PFSK-1 (cell line): ENCODE measurements at regions not wholly inside any gene's neighbourhood (a gene's known extent, or its start where the extent isn't known, plus 50 kb on each side); places are given as distances from the start of the nearest gene placed in this dataset.

Experiments used
- FOXP2 ChIP-seq: optimal IDR thresholded peaks from 2 replicates; pipeline ENCODE3; 2011; ENCODE audit warnings: borderline replicate concordance, control low read depth, inconsistent platforms; ENCODE audit not compliant: insufficient read depth; ENCODE audit errors: extremely low read length, extremely low read depth
- POLR2AphosphoS5 ChIP-seq: IDR thresholded peaks from 2 replicates; pipeline ENCODE4 v1.6.1; 2012; ENCODE audit warnings: low read depth, mild to moderate bottlenecking, control low read depth, low read length, moderate library complexity
- SIN3A ChIP-seq: IDR thresholded peaks from 2 replicates; pipeline ENCODE4 v1.6.1; 2012; ENCODE audit warnings: mild to moderate bottlenecking, low read length, moderate library complexity, borderline replicate concordance; ENCODE audit not compliant: insufficient read depth
- TAF1 ChIP-seq: IDR thresholded peaks from 2 replicates; pipeline ENCODE4 v1.6.1; 2012; ENCODE audit warnings: low read length, control low read depth, borderline replicate concordance; ENCODE audit not compliant: insufficient read depth
- TF ChIP-seq, protein P1 (sequence below), 2 experiments: IDR thresholded peaks; 2 replicates each; pipeline versions ENCODE4 v1.6.1 to v1.8.0; 2011 to 2012; ENCODE audit warnings: low read depth in 2 of 2, low read length in 2 of 2, control low read depth in 1 of 2, inconsistent platforms in 1 of 2, mild to moderate bottlenecking in 1 of 2, moderate library complexity in 1 of 2; ENCODE audit not compliant: insufficient read depth in 1 of 2

DNA sequence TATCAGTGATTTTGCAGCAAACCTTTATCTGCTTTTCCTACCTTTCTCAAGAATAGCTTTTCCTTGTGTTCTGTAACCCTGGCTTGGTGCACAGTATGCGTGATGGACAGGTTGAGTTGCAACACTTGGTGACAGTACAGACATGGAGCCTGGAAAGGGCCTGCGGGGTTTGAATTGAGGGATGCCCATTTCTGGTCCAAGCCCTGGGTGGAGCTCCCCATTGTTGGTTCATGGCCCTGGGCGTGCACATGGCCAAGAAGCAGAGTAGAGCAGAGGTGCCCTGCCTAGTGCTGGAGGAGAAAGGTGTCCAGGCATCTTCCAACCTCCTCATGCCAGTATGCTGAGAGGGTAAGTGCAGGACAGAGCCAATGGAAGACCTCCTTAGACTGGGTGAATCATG is 106.6 kb upstream of the MKLN1 start:
- TF ChIP-seq TAF1 (no peak), SIN3A (no peak), POLR2AphosphoS5 (no peak), FOXP2 (no peak)
- TF ChIP-seq, protein P1, sequence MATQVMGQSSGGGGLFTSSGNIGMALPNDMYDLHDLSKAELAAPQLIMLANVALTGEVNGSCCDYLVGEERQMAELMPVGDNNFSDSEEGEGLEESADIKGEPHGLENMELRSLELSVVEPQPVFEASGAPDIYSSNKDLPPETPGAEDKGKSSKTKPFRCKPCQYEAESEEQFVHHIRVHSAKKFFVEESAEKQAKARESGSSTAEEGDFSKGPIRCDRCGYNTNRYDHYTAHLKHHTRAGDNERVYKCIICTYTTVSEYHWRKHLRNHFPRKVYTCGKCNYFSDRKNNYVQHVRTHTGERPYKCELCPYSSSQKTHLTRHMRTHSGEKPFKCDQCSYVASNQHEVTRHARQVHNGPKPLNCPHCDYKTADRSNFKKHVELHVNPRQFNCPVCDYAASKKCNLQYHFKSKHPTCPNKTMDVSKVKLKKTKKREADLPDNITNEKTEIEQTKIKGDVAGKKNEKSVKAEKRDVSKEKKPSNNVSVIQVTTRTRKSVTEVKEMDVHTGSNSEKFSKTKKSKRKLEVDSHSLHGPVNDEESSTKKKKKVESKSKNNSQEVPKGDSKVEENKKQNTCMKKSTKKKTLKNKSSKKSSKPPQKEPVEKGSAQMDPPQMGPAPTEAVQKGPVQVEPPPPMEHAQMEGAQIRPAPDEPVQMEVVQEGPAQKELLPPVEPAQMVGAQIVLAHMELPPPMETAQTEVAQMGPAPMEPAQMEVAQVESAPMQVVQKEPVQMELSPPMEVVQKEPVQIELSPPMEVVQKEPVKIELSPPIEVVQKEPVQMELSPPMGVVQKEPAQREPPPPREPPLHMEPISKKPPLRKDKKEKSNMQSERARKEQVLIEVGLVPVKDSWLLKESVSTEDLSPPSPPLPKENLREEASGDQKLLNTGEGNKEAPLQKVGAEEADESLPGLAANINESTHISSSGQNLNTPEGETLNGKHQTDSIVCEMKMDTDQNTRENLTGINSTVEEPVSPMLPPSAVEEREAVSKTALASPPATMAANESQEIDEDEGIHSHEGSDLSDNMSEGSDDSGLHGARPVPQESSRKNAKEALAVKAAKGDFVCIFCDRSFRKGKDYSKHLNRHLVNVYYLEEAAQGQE (IDR thresholded peaks at IDR 0.05; ENCODE audit: insufficient read depth in 1 of 2, low read depth in 2 of 2, low read length in 2 of 2): no peak
